Spleen (tissue), 11 donors: ENCODE measurements at regions not wholly inside any gene's neighbourhood (a gene's known extent, or its start where the extent isn't known, plus 50 kb on each side); places are given as distances from the start of the nearest gene placed in this dataset.
"Not testable (repeated sequence)": the region's sequence is repeated elsewhere in the genome, so short reads cannot be mapped to it uniquely, and the experiment has no call there.

Source experiments
- DNase-seq: peaks from one replicate; pipeline ENCODE4 v3.0.0-alpha.2; 2020
- H3K27ac ChIP-seq, 8 donors: fragments of 200-600 bp; sonication (generic) in 7 of 8; 1 replicate in 4 of 8; 2 replicates in 4 of 8; pipeline versions ENCODE4 v1.5.0 to v1.8.0; 2016 to 2021; ENCODE audit warnings: inconsistent platforms in 4 of 8, mild to moderate bottlenecking in 4 of 8, moderate library complexity in 1 of 8
- H3K27me3 ChIP-seq, 7 donors: fragments of 200-600 bp; sonication (generic) in 6 of 7; replicated peaks in 1 of 7; 1 replicate in 4 of 7; 2 replicates in 3 of 7; pipeline versions ENCODE4 v1.5.0 to v1.8.0; 2016 to 2021; ENCODE audit warnings: inconsistent platforms in 3 of 7, mild to moderate bottlenecking in 1 of 7
- H3K36me3 ChIP-seq, 6 donors: fragments of 200-600 bp; sonication (generic) in 5 of 6; 1 replicate in 4 of 6; 2 replicates in 2 of 6; pipeline versions ENCODE4 v1.5.0 to v1.8.0; 2016 to 2021; ENCODE audit warnings: inconsistent platforms in 2 of 6
- H3K4me1 ChIP-seq, 6 donors: fragments of 200-600 bp; sonication (generic) in 5 of 6; 1 replicate in 3 of 6; 2 replicates in 3 of 6; pipeline versions ENCODE4 v1.5.0 to v1.8.0; 2016 to 2021; ENCODE audit warnings: inconsistent platforms in 3 of 6
- H3K4me3 ChIP-seq, 8 donors: fragments of 200-600 bp; sonication (generic) in 7 of 8; 1 replicate in 4 of 8; 2 replicates in 4 of 8; pipeline versions ENCODE4 v1.5.0 to v1.8.0; 2016 to 2021; ENCODE audit warnings: inconsistent platforms in 4 of 8, mild to moderate bottlenecking in 4 of 8, moderate library complexity in 2 of 8
- H3K9me3 ChIP-seq, 8 donors: fragments of 200-600 bp; sonication (generic) in 7 of 8; 1 replicate in 4 of 8; 2 replicates in 4 of 8; pipeline versions ENCODE4 v1.5.0 to v1.8.0; 2016 to 2021; ENCODE audit warnings: inconsistent platforms in 4 of 8
- CTCF ChIP-seq, 11 experiments: fragments of 200-600 bp in 7 of 11; fragments of 450-650 bp in 4 of 11; sonication (generic) in 4 of 11; IDR thresholded peaks in 8 of 11; conservative IDR thresholded peaks in 3 of 11; 1 replicate in 7 of 11; 2 replicates in 4 of 11; pipeline versions ENCODE4 v1.4.0 to v1.8.0; 2016 to 2021; ENCODE audit warnings: antibody characterized with exemption in 11 of 11, inconsistent platforms in 4 of 11, mild to moderate bottlenecking in 1 of 11
- POLR2A ChIP-seq, 3 donors: fragments of 450-650 bp; IDR thresholded peaks; one replicate each; pipeline ENCODE4 v1.5.1; 2017; ENCODE audit warnings: antibody characterized with exemption in 3 of 3, mild to moderate bottlenecking in 1 of 3
- POLR2AphosphoS5 ChIP-seq, 3 donors: sonication (generic); formaldehyde crosslinking; IDR thresholded peaks; one replicate each; pipeline ENCODE4 v1.5.1; 2017; ENCODE audit warnings: antibody characterized with exemption in 3 of 3
- WGBS, 5 donors: extraction: QIAGEN DNeasy Blood & Tissue Kit in 3 of 5; methylation state at CpG; one replicate each; pipeline versions ENCODE4 v1.1.5 to v1.1.7; 2013 to 2018; 5-methylcytosine and 5-hydroxymethylcytosine counted together
- intact Hi-C: fragments of 100-400 bp; cut with DNase I; formaldehyde crosslinking; loops from one replicate; pipeline ENCODE4 v1.15.0; 2023; ENCODE audit warnings: low total_unique reads
- donor health status: healthy with polysubstance abuse.
- donor health status: DM: no; HTN: no; CAD: no; lungs with moderate emphysema.
- donor health status: DM: no; HTN: no; CAD: no.
- donor health status: Bipolar disorder and iron deficiency.
- donor health status: healthy.
- donor health status: DM: no; HTN: no; CAD: no.
- donor health status: DM: yes; HTN: yes; CAD: no.

GRCh38 chrX:66961665-66962064 is 322.8 kb upstream of the EDA2R start:
- intact Hi-C loops, result no loop called here
- no peak for DNase-seq
- Histone ChIP-seq H3K9me3 (peaks cover 0 to 37% (median 8%) of the 10 kb centered on the region in 8 donors), H3K4me3 (no peak overlapping the region), H3K27me3 (no peaks in the 10 kb centered on the region), H3K4me1 (no peaks in the 10 kb centered on the region), H3K36me3 (no peaks in the 10 kb centered on the region), H3K27ac (no peak overlapping the region)
- 65 to 83% (median 70%) methylated on average over 2 to 3 of the region's 3 CpGs for WGBS, 5 donors
- TF ChIP-seq POLR2AphosphoS5 (IDR thresholded peaks at IDR 0.05), result no peak
- TF ChIP-seq POLR2A (IDR thresholded peaks at IDR 0.05), result no peak
- TF ChIP-seq CTCF (IDR thresholded peaks at IDR 0.05 in 8 of 11, conservative IDR thresholded peaks at IDR 0.05 in 3 of 11), result no peak

GRCh38 chrX:66931713-66932112 is 292.8 kb upstream of the EDA2R start:
- no peaks in the 10 kb centered on the region for H3K27me3 ChIP-seq
- no peak overlapping the region for H3K4me3 ChIP-seq
- no peaks in the 10 kb centered on the region for H3K36me3 ChIP-seq
- intact Hi-C loops, result no loop called here
- H3K4me1 ChIP-seq, result no peaks in the 10 kb centered on the region
- H3K27ac ChIP-seq, result no peak overlapping the region
- no peak for DNase-seq
- TF ChIP-seq CTCF (IDR thresholded peaks at IDR 0.05 in 8 of 11, conservative IDR thresholded peaks at IDR 0.05 in 3 of 11) (no peak), POLR2A (IDR thresholded peaks at IDR 0.05) (no peak), POLR2AphosphoS5 (IDR thresholded peaks at IDR 0.05) (no peak)
- peaks cover 0 to 26% (median 12%) of the 10 kb centered on the region in 8 donors for H3K9me3 ChIP-seq
- WGBS, 5 donors, result 78 to 97% (median 93%) methylated on average over 1 of the region's 1 CpG

GRCh38 chrX:66930516-66930915 is 291.6 kb upstream of the EDA2R start:
- H3K27ac ChIP-seq, DNase-seq, intact Hi-C loops, H3K4me3 ChIP-seq, H3K4me1 ChIP-seq, H3K36me3 ChIP-seq, H3K27me3 ChIP-seq: not testable (repeated sequence)
- peaks cover 0 to 26% (median 12%) of the 10 kb centered on the region in 8 donors for H3K9me3 ChIP-seq
- 77 to 97% (median 95%) methylated on average over 12 to 18 of the region's 18 CpGs for WGBS, 5 donors

GRCh38 chrX:66920296-66920695 is 281.4 kb upstream of the EDA2R start:
- intact Hi-C loops, result no loop called here
- H3K27ac ChIP-seq, result no peak overlapping the region
- WGBS, 5 donors, result 80 to 93% (median 86%) methylated on average over 1 of the region's 1 CpG
- H3K4me1 ChIP-seq, result no peaks in the 10 kb centered on the region
- no peak for DNase-seq
- TF ChIP-seq POLR2A (IDR thresholded peaks at IDR 0.05) (no peak), POLR2AphosphoS5 (IDR thresholded peaks at IDR 0.05) (no peak), CTCF (IDR thresholded peaks at IDR 0.05 in 8 of 11, conservative IDR thresholded peaks at IDR 0.05 in 3 of 11) (no peak)
- no peaks in the 10 kb centered on the region for H3K36me3 ChIP-seq
- no peaks in the 10 kb centered on the region for H3K27me3 ChIP-seq
- H3K9me3 ChIP-seq, result peaks cover 0 to 7% (median 0%) of the 10 kb centered on the region in 8 donors
- H3K4me3 ChIP-seq, result no peak overlapping the region

- peaks cover 0 to 4% (median 0%) of the 10 kb centered on the region in 8 donors for H3K9me3 ChIP-seq
- DNase-seq, result no peak
- no peak overlapping the region for H3K27ac ChIP-seq
- intact Hi-C loops, result no loop called here
- H3K36me3 ChIP-seq, result no peaks in the 10 kb centered on the region
- no peaks in the 10 kb centered on the region for H3K27me3 ChIP-seq
- 69 to 87% (median 84%) methylated on average over 4 of the region's 4 CpGs for WGBS, 5 donors
- H3K4me3 ChIP-seq, result no peak overlapping the region
- H3K4me1 ChIP-seq, result no peaks in the 10 kb centered on the region
- TF ChIP-seq POLR2A (IDR thresholded peaks at IDR 0.05), result no peak
- TF ChIP-seq POLR2AphosphoS5 (IDR thresholded peaks at IDR 0.05), result no peak
- TF ChIP-seq CTCF (IDR thresholded peaks at IDR 0.05 in 8 of 11, conservative IDR thresholded peaks at IDR 0.05 in 3 of 11), result no peak
Observed at GRCh38 chrX:66919280-66919832, 280.5 kb upstream of the EDA2R start.
